SU-DHL-6 (cell line): ENCODE measurements at regions not wholly inside any gene's neighbourhood (a gene's known extent, or its start where the extent isn't known, plus 50 kb on each side); places are given as distances from the start of the nearest gene placed in this dataset.
A peak's percentile ranks its signal among the peaks of the same experiment; 100 is the strongest.
"Not testable (repeated sequence)": the region's sequence is repeated elsewhere in the genome, so short reads cannot be mapped to it uniquely, and the experiment has no call there.

Source experiments
- H2AFZ ChIP-seq: fragments of 200-600 bp; sonication (generic); 2 replicates; pipeline ENCODE4 v1.6.1; 2014; ENCODE audit warnings: low read depth, mild to moderate bottlenecking, moderate library complexity, mixed read lengths, antibody characterized with exemption, low read length; ENCODE audit not compliant: severe bottlenecking
- H3F3A ChIP-seq: fragments of 200-600 bp; shearing (Covaris generic); 2 replicates; pipeline ENCODE4 v1.6.0; 2016; ENCODE audit warnings: antibody characterized with exemption, mild to moderate bottlenecking; ENCODE audit not compliant: insufficient read depth
- H3K27ac ChIP-seq: fragments of 200-600 bp; sonication (generic); 2 replicates; pipeline ENCODE4 v1.5.1; 2016; ENCODE audit warnings: low read depth, mild to moderate bottlenecking, low read length, moderate library complexity, mixed read lengths
- H3K27me3 ChIP-seq: fragments of 200-600 bp; sonication (generic), shearing (Covaris generic); 2 replicates; pipeline ENCODE4 v1.6.0; 2014; ENCODE audit warnings: mild to moderate bottlenecking, low read length
- H3K36me3 ChIP-seq: fragments of 200-600 bp; sonication (generic); 2 replicates; pipeline ENCODE4 v1.6.1; 2014; ENCODE audit warnings: mild to moderate bottlenecking, low read length, mixed read lengths
- H3K4me2 ChIP-seq: fragments of 300-600, 200-600 bp; shearing (Covaris generic), sonication (generic); 2 replicates; pipeline ENCODE4 v1.6.0; 2014; ENCODE audit warnings: low read length, low read depth, mild to moderate bottlenecking; ENCODE audit not compliant: poor library complexity, severe bottlenecking
- H3K4me3 ChIP-seq: fragments of 200-600 bp; sonication (generic); 2 replicates; pipeline ENCODE4 v1.5.1; 2014; ENCODE audit warnings: antibody characterized with exemption, low read length, mild to moderate bottlenecking, mixed read lengths; ENCODE audit not compliant: insufficient read depth, poor library complexity, severe bottlenecking
- H3K79me2 ChIP-seq: fragments of 200-600 bp; sonication (generic); 2 replicates; pipeline ENCODE4 v1.6.1; 2014; ENCODE audit warnings: mild to moderate bottlenecking, low read length, moderate library complexity; ENCODE audit not compliant: insufficient read depth
- H3K9ac ChIP-seq: fragments of 200-600 bp; sonication (generic); 2 replicates; pipeline ENCODE4 v1.7.0; 2014; ENCODE audit warnings: mild to moderate bottlenecking, low read length
- H3K9me2 ChIP-seq: fragments of 200-600 bp; sonication (generic); replicated peaks from 2 replicates; pipeline ENCODE4 v1.6.1; 2014; ENCODE audit warnings: low read length; ENCODE audit not compliant: insufficient read depth
- H3K9me3 ChIP-seq: fragments of 200-600 bp; sonication (generic); 2 replicates; pipeline ENCODE4 v1.6.1; 2014; ENCODE audit warnings: low read length, mixed read lengths; ENCODE audit not compliant: insufficient read depth
- H4K20me1 ChIP-seq: fragments of 200-600 bp; sonication (generic); 2 replicates; pipeline ENCODE4 v1.6.1; 2014; ENCODE audit warnings: low read depth, mild to moderate bottlenecking, antibody characterized with exemption, low read length, moderate library complexity, mixed read lengths
- CTCF ChIP-seq: fragments of 200-600 bp; sonication (generic); IDR thresholded peaks from one replicate; pipeline ENCODE4 v1.5.1; 2017; ENCODE audit warnings: antibody characterized with exemption, mild to moderate bottlenecking, low read length, moderate library complexity; ENCODE audit not compliant: insufficient read depth, poor library complexity, severe bottlenecking
- EZH2phosphoT487 ChIP-seq: fragments of 200-600 bp; sonication (generic), shearing (Covaris generic); conservative IDR thresholded peaks from 2 replicates; pipeline ENCODE4 v1.6.1; 2018; ENCODE audit warnings: mild to moderate bottlenecking, antibody characterized with exemption, low read length, moderate library complexity, mixed read lengths

- no peaks in the 10 kb centered on the region for H4K20me1 ChIP-seq
- no peaks in the 10 kb centered on the region for H3K9me2 ChIP-seq
- peaks cover 5% of the 10 kb centered on the region; the same call in 1 of the 2 replicates for H3K9me3 ChIP-seq
- H3K4me2 ChIP-seq, result peak overlapping the region; percentile 32
- H2AFZ ChIP-seq, result peak overlapping the region; percentile 12
- H3K79me2 ChIP-seq, result no peaks in the 10 kb centered on the region
- H3F3A ChIP-seq, result no peaks in the 10 kb centered on the region
- no peaks in the 10 kb centered on the region for H3K36me3 ChIP-seq
- no peak overlapping the region for H3K9ac ChIP-seq
- peak overlapping the region; percentile 9; the same call in 1 of the 2 replicates for H3K27ac ChIP-seq
- H3K4me3 ChIP-seq, result no peak overlapping the region
- no peaks in the 10 kb centered on the region for H3K27me3 ChIP-seq
- TF ChIP-seq CTCF (no peak), EZH2phosphoT487 (no peak)
Measured at GRCh38 chr5:5738797-5739489, 316.5 kb downstream of the ICE1 start.

DNA sequence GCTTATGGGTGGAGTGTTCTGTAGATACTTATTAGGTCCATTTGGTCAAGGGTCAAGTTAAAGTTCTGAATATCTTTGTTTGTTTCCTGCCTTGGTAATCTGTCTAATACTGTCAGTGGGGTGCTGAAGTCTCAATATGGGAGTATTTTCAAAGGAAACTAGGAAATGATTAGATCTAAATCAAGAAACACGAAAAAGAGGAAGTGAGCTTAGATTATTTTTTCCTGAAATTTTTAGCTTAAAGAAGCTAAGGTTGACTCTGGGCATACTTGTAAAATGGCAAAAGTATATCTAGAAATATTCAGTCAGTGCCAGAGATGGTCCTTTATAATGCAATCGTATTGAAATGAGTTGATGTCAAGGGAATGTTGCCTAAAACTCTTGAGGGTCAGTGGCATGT lies 313.5 kb downstream of the ICE1 start:
- no peak for TF ChIP-seq EZH2phosphoT487
- TF ChIP-seq CTCF, result no peak
- Histone ChIP-seq H3K9ac (no peak overlapping the region), H3K79me2 (no peaks in the 10 kb centered on the region), H3K27ac (no peak overlapping the region), H3K4me3 (no peak overlapping the region), H3K4me2 (no peak overlapping the region), H3K9me2 (no peaks in the 10 kb centered on the region), H2AFZ (no peak overlapping the region), H3F3A (no peaks in the 10 kb centered on the region), H3K36me3 (no peaks in the 10 kb centered on the region), H3K27me3 (no peaks in the 10 kb centered on the region), H3K9me3 (no peaks in the 10 kb centered on the region), H4K20me1 (no peaks in the 10 kb centered on the region)

DNA sequence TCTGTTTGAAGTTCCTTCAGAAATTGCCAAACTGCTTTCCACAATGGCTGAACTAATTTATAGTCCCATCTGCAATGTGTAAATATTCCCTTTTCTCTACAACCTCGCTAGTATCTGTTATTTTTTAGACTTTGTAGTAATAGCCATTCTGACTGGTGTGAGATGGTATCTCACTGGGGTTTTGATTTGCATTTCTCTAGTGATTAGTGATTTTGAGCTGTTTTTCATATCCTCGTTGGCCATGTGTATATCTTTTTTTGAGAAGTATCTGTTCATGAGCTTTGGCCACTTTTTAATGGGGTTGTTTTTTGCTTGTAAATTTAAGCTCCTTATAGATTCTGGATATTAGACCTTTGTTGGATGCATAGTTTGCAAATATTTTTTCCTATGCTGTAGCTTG lies 310.6 kb downstream of the ICE1 start:
- H3K9me2 ChIP-seq, H3K36me3 ChIP-seq, H3K4me3 ChIP-seq, H4K20me1 ChIP-seq, H3F3A ChIP-seq, H3K9ac ChIP-seq, H3K4me2 ChIP-seq, H2AFZ ChIP-seq, H3K9me3 ChIP-seq, H3K79me2 ChIP-seq, H3K27me3 ChIP-seq, H3K27ac ChIP-seq: not testable (repeated sequence)

GRCh38 chr5:5726401-5726800 lies 303.9 kb downstream of the ICE1 start:
- Histone ChIP-seq H3K9me2 (no peaks in the 10 kb centered on the region), H3K4me2 (no peak overlapping the region), H3K4me3 (no peak overlapping the region), H3K9ac (no peak overlapping the region), H4K20me1 (no peaks in the 10 kb centered on the region), H3F3A (no peaks in the 10 kb centered on the region), H3K27me3 (no peaks in the 10 kb centered on the region), H3K27ac (no peak overlapping the region), H2AFZ (no peak overlapping the region), H3K9me3 (no peaks in the 10 kb centered on the region), H3K79me2 (no peaks in the 10 kb centered on the region), H3K36me3 (no peaks in the 10 kb centered on the region)
- TF ChIP-seq EZH2phosphoT487 (no peak), CTCF (no peak)
